Suprapubic skin (tissue), 4 donors: ENCODE measurements at regions not wholly inside any gene's neighbourhood (a gene's known extent, or its start where the extent isn't known, plus 50 kb on each side); places are given as distances from the start of the nearest gene placed in this dataset.
A peak's percentile ranks its signal among the peaks of the same experiment; 100 is the strongest.

Experiments
- DNase-seq, 2 donors: peaks; one replicate each; pipeline ENCODE4 v3.0.0-alpha.2; 2019; ENCODE audit warnings: low spot score in 2 of 2
- H3K27ac ChIP-seq: fragments of 200-600 bp; sonication (generic); one replicate; pipeline ENCODE4 v1.5.1; 2019
- H3K27me3 ChIP-seq: fragments of 200-600 bp; sonication (generic); one replicate; pipeline ENCODE4 v1.5.1; 2019
- H3K36me3 ChIP-seq: fragments of 200-600 bp; sonication (generic); one replicate; pipeline ENCODE4 v1.5.1; 2019
- H3K4me1 ChIP-seq: fragments of 200-600 bp; sonication (generic); one replicate; pipeline ENCODE4 v1.5.1; 2019
- H3K4me3 ChIP-seq: fragments of 200-600 bp; sonication (generic); one replicate; pipeline ENCODE4 v1.5.1; 2019; ENCODE audit warnings: mild to moderate bottlenecking
- H3K9me3 ChIP-seq: fragments of 200-600 bp; sonication (generic); one replicate; pipeline ENCODE4 v1.5.1; 2019
- CTCF ChIP-seq, 2 donors: fragments of 200-600 bp in 1 of 2; fragments of 450-650 bp in 1 of 2; sonication (generic) in 1 of 2; IDR thresholded peaks; one replicate each; pipeline ENCODE4 v1.5.1; 2016 to 2019; ENCODE audit warnings: antibody characterized with exemption in 2 of 2, mild to moderate bottlenecking in 1 of 2, moderate library complexity in 1 of 2
- EP300 ChIP-seq: sonication (generic); formaldehyde crosslinking; IDR thresholded peaks from one replicate; pipeline ENCODE4 v1.6.1; 2017; ENCODE audit warnings: antibody characterized with exemption
- POLR2A ChIP-seq, 2 donors: fragments of 450-650 bp; IDR thresholded peaks; one replicate each; pipeline ENCODE4 v1.6.1; 2017; ENCODE audit warnings: antibody characterized with exemption in 2 of 2, mild to moderate bottlenecking in 2 of 2, moderate library complexity in 2 of 2
- POLR2AphosphoS5 ChIP-seq, 3 donors: sonication (generic); formaldehyde crosslinking; IDR thresholded peaks; one replicate each; pipeline ENCODE4 v1.6.1; 2017; ENCODE audit warnings: antibody characterized with exemption in 3 of 3
- WGBS: methylation state at CpG from one replicate; pipeline ENCODE4 v1.1.5; 2018; 5-methylcytosine and 5-hydroxymethylcytosine counted together

- Histone ChIP-seq H3K36me3 (no peaks in the 10 kb centered on the region), H3K27me3 (no peaks in the 10 kb centered on the region), H3K4me1 (no peaks in the 10 kb centered on the region), H3K27ac (no peak overlapping the region), H3K4me3 (no peak overlapping the region), H3K9me3 (no peaks in the 10 kb centered on the region)
- TF ChIP-seq EP300 = no peak
- TF ChIP-seq POLR2AphosphoS5 (IDR thresholded peaks at IDR 0.05) = no peak
- no peak for TF ChIP-seq POLR2A (IDR thresholded peaks at IDR 0.05)
- TF ChIP-seq CTCF (IDR thresholded peaks at IDR 0.05) = peak in 1 of 2 donors; percentile 70
- no peak for DNase-seq
- 57% methylated on average over 6 of the region's 6 CpGs for WGBS
Observed at GRCh38 chr4:22897520-22898108, 204.9 kb downstream of the GBA3 start.

- Histone ChIP-seq H3K27me3 (no peaks in the 10 kb centered on the region), H3K9me3 (no peaks in the 10 kb centered on the region)
- 82% methylated on average over 1 of the region's 1 CpG for WGBS
Observed at GRCh38 chr4:22895482-22895881, 202.7 kb downstream of the GBA3 start.

GRCh38 chr4:22884157-22884556, 191.4 kb downstream of the GBA3 start:
- Histone ChIP-seq H3K27me3 (no peaks in the 10 kb centered on the region), H3K36me3 (no peaks in the 10 kb centered on the region), H3K9me3 (no peaks in the 10 kb centered on the region), H3K4me1 (no peaks in the 10 kb centered on the region), H3K27ac (no peak overlapping the region), H3K4me3 (no peak overlapping the region)
- TF ChIP-seq CTCF (IDR thresholded peaks at IDR 0.05) = no peak
- no peak for TF ChIP-seq POLR2AphosphoS5 (IDR thresholded peaks at IDR 0.05)
- no peak for TF ChIP-seq EP300
- TF ChIP-seq POLR2A (IDR thresholded peaks at IDR 0.05) = no peak
- DNase-seq = no peak

More at GRCh38 chr4:22895482-22895881, 202.7 kb downstream of the GBA3 start:
- no peak overlapping the region for H3K4me3 ChIP-seq
- TF ChIP-seq EP300 (no peak), POLR2AphosphoS5 (IDR thresholded peaks at IDR 0.05) (no peak), CTCF (IDR thresholded peaks at IDR 0.05) (no peak), POLR2A (IDR thresholded peaks at IDR 0.05) (no peak)
- no peak overlapping the region for H3K27ac ChIP-seq
- no peak for DNase-seq
- no peaks in the 10 kb centered on the region for H3K36me3 ChIP-seq
- H3K4me1 ChIP-seq = no peaks in the 10 kb centered on the region

GRCh38 chr4:22881411-22881810, 188.7 kb downstream of the GBA3 start:
- Histone ChIP-seq H3K27ac (no peak overlapping the region), H3K4me1 (no peaks in the 10 kb centered on the region), H3K36me3 (no peaks in the 10 kb centered on the region), H3K4me3 (no peak overlapping the region), H3K9me3 (no peaks in the 10 kb centered on the region), H3K27me3 (no peaks in the 10 kb centered on the region)
- no peak for DNase-seq
- TF ChIP-seq POLR2AphosphoS5 (IDR thresholded peaks at IDR 0.05) = no peak
- no peak for TF ChIP-seq EP300
- TF ChIP-seq CTCF (IDR thresholded peaks at IDR 0.05) = no peak
- TF ChIP-seq POLR2A (IDR thresholded peaks at IDR 0.05) = no peak

- TF ChIP-seq POLR2A (IDR thresholded peaks at IDR 0.05) (no peak), CTCF (IDR thresholded peaks at IDR 0.05) (no peak), EP300 (no peak), POLR2AphosphoS5 (IDR thresholded peaks at IDR 0.05) (no peak)
Observed at GRCh38 chr4:22877486-22878052, 184.8 kb downstream of the GBA3 start.

More at GRCh38 chr4:22877486-22878052, 184.8 kb downstream of the GBA3 start:
- H3K9me3 ChIP-seq = no peaks in the 10 kb centered on the region
- DNase-seq = no peak
- H3K36me3 ChIP-seq = no peaks in the 10 kb centered on the region
- WGBS = 82% methylated on average over 16 of the region's 16 CpGs
- H3K4me3 ChIP-seq = no peak overlapping the region
- no peak overlapping the region for H3K27ac ChIP-seq
- H3K4me1 ChIP-seq = no peaks in the 10 kb centered on the region
- H3K27me3 ChIP-seq = no peaks in the 10 kb centered on the region
